ENCODE measurements at regions not wholly inside any gene's neighbourhood (a gene's known extent, or its start where the extent isn't known, plus 50 kb on each side); places are given as distances from the start of the nearest gene placed in this dataset.

GRCh38 chr17:13153036-13153435 lies 135.2 kb upstream of the ELAC2 start:
- no peak for TF ChIP-seq CTCF (conservative IDR thresholded peaks at IDR 0.05; ENCODE audit: low read depth, low read length)
- TF ChIP-seq EZH2 (IDR thresholded peaks at IDR 0.05; ENCODE audit: low read length, unreplicated experiment): no peak
- TF ChIP-seq EZH2phosphoT487 (IDR thresholded peaks at IDR 0.05; ENCODE audit: borderline replicate concordance, low read length): no peak
